GM12891 (cell line): ENCODE measurements at regions not wholly inside any gene's neighbourhood (a gene's known extent, or its start where the extent isn't known, plus 50 kb on each side); places are given as distances from the start of the nearest gene placed in this dataset.

Experiments used
- DNase-seq: peaks from one replicate; pipeline ENCODE4 v3.0.0; 2011; ENCODE audit warnings: low spot score; ENCODE audit not compliant: insufficient read length
- FAIRE-seq: peaks from 2 replicates; lab custom pipeline; 2011; peaks lifted over from hg19 to GRCh38; lab: Jason Lieb, UNC
- PAX5 ChIP-seq: IDR thresholded peaks from 2 replicates; pipeline ENCODE4 v1.6.1; 2011; ENCODE audit warnings: low read length, moderate library complexity, mild to moderate bottlenecking; ENCODE audit not compliant: insufficient read depth, severe bottlenecking
- POLR2A ChIP-seq: IDR thresholded peaks from 2 replicates; pipeline ENCODE4 v1.6.1; 2011; ENCODE audit warnings: low read depth, low read length, control low read depth
- POLR2AphosphoS5 ChIP-seq: IDR thresholded peaks from 2 replicates; pipeline ENCODE4 v1.6.1; 2011; ENCODE audit warnings: low read depth, low read length, control low read depth
- POU2F2 ChIP-seq: IDR thresholded peaks from 2 replicates; pipeline ENCODE4 v1.6.1; 2011; ENCODE audit warnings: low read depth, mild to moderate bottlenecking, control low read depth, low read length, moderate library complexity
- SPI1 ChIP-seq: IDR thresholded peaks from 2 replicates; pipeline ENCODE4 v1.6.1; 2011; ENCODE audit warnings: low read depth, low read length, control low read depth
- TAF1 ChIP-seq: IDR thresholded peaks from 2 replicates; pipeline ENCODE4 v1.6.1; 2011; ENCODE audit warnings: low read depth, low read length, control low read depth

DNA sequence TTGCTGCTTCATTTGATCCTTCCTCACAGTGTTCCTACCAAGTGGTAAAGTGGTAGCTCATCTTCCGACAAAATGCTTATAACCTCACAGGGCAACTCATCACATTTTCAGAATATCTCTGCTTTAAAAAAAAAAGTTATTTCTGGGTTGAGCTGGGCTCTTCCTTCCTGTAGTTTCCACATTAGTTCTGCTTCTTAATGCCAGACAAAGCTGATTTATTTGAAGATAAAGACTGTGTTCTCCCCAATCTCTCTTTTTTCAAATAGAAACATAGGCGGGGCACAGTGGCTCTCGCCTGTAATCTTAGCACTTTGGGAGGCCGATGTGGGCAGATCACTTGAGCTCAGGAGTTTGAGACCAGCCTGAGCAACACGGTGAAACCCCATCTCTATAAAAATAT is 273.1 kb downstream of the ACTL7B start:
- FAIRE-seq, result no peak
- TF ChIP-seq TAF1 (no peak), POU2F2 (no peak), SPI1 (no peak), POLR2A (no peak), POLR2AphosphoS5 (no peak), PAX5 (no peak)
- no peak for DNase-seq

DNA sequence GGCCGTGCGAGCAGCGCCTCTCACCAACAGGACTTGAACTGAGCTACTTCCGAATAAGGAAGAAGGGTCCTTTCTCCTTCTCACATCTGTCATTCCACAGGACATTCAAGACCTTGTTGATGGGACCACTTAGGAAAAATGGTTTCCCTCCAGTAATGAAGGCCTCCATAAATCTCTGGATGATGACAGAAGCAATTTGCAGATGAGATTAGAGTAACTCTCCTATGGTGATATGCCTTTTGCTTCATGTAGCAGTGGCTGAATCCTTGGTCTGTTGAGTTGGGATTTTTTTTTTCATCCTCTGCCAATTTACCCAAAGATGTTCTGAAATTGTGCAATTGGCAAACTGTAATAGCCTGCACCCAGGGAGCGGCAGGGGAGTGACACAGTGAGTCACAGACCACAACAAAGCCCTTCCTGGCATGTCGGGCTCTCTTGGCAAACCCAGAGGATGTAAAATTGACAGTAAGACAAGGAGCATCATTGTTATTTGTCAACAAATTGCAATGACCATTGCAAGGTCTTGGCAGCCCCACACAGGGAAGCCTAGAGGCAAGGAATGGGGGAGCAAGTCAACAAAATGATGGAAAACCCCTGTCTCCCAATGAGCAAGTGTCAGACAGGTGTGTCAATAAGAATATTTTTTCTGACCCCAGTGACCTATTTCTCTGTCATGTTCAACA is 275.9 kb downstream of the ACTL7B start:
- DNase-seq (no peak), FAIRE-seq (no peak)
- no peak for TF ChIP-seq POU2F2
- no peak for TF ChIP-seq POLR2A
- no peak for TF ChIP-seq TAF1
- TF ChIP-seq PAX5, result no peak
- TF ChIP-seq POLR2AphosphoS5, result no peak
- TF ChIP-seq SPI1, result no peak

DNA sequence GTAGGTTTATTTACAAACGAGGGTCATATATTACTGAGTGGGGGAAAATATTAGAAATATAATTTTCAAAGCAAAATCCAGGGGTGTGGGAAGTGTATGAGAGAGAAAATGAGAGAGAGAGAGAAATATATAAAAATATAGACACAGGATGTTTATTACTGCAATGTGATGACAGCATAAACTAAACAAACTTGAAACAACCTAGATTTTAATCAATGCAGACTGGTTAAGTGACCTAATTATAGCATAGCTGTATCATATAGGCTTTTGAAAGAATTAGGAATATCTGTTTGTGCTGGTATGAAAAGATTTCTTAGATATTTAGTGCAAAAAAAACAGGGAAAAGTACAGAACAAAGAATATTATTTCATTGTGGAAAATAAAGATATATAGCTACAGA is 280.5 kb downstream of the ACTL7B start:
- no peak for FAIRE-seq
- DNase-seq, result no peak
- TF ChIP-seq POLR2A (no peak), PAX5 (no peak), SPI1 (no peak), POU2F2 (no peak), TAF1 (no peak), POLR2AphosphoS5 (no peak)

DNA sequence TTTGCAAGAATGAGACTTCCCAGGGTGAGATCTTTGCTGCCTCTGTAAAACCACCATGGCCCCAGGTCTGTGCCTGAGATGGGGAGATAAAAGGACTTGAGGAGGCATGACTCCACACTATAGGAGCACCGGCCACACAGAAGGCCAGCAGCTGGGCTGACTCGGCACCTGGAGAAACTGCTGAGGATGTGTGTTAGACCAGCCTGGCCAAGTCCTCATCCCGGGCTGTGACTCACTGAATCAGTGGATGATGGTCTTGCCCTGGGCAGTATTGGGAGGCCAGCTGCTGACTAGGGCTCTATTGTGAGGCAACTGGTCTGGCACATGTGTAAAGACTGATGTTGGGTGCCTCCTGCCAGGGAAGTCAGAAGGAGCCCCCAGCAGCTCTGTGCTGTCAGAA is 286.2 kb downstream of the ACTL7B start:
- FAIRE-seq (no peak), DNase-seq (no peak)
- TF ChIP-seq SPI1, result no peak
- TF ChIP-seq POLR2AphosphoS5, result no peak
- no peak for TF ChIP-seq POU2F2
- TF ChIP-seq TAF1, result no peak
- no peak for TF ChIP-seq POLR2A
- TF ChIP-seq PAX5, result no peak

DNA sequence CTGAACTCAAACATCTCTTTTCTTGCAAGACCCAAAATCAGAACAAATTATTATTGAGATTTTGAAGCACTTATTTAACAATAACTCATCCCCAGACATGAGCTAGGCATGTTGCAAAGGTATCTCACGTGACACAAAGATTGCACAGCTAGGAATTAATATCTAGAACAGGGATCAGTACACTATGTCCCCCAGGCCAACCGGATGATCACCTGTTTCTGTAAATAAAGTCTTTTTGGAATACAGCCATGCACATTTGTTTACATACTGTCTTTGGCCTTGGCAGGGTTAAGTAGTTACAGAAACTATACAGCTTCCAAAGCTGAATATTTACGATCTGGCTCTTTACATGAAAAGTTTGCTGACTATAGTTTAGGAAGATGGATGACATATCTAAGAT is 287.7 kb downstream of the ACTL7B start:
- no peak for TF ChIP-seq SPI1
- TF ChIP-seq TAF1, result no peak
- TF ChIP-seq PAX5, result no peak
- DNase-seq, result no peak
- no peak for FAIRE-seq

DNA sequence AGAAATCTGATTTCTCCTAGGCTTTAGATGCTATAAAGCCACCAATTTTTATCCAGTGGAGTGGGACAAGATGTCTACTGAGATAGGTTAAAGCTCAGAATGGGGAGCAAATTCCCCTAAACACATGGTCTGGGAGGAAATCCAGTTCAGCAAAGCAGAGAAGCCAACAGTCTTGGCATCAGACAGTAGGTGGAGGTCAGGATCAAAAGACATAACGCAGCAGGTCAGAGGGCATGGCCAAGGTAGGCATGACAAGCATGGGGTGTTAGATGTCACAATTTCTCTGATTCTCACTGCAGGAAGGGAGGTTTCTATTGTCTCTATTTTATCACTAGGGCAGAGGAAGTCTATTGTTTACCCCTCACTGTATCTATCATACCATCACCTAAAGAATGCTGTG is 288.2 kb downstream of the ACTL7B start:
- no peak for FAIRE-seq
- DNase-seq, result no peak
- no peak for TF ChIP-seq PAX5
- no peak for TF ChIP-seq POU2F2
- TF ChIP-seq POLR2AphosphoS5, result no peak
- no peak for TF ChIP-seq TAF1

DNA sequence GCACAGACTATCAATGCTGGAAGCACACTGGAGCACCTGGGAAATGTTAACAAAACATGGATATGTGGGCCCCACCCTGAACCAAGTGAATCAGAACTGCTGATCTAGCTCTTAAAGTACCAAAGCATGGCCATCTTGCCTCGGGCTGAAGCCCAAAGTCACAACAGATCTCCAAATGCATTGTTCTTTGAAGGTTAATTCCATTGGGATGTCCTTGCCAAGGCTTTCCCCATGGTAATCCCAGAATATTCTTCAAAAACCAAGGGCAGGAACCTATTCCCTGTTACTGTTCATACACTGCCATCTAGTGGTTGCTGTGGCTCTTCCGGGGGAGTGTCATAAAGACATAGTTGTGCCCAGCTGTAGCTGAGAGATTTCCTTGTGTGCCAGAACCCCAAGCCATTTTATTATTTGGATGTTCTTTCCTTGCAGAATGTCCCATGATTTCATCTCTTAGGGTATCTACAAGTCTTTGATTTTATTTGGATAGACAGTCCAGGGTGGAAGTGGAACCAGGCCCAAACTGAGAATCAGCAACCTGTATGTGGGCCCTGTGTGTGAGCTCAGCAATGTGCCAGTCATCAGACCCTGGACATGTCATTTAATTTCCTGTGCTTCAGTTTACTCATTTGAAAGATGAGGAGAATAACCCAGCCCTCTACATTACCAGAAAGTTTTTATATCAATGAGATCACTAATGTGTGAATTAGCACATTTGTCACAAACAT is 290.0 kb downstream of the ACTL7B start:
- TF ChIP-seq TAF1, result no peak
- TF ChIP-seq SPI1, result no peak
- no peak for TF ChIP-seq POLR2A
- TF ChIP-seq PAX5, result no peak
- TF ChIP-seq POU2F2, result no peak
- TF ChIP-seq POLR2AphosphoS5, result no peak
- DNase-seq, result peak; percentile 19
- FAIRE-seq, result peak; percentile 31

DNA sequence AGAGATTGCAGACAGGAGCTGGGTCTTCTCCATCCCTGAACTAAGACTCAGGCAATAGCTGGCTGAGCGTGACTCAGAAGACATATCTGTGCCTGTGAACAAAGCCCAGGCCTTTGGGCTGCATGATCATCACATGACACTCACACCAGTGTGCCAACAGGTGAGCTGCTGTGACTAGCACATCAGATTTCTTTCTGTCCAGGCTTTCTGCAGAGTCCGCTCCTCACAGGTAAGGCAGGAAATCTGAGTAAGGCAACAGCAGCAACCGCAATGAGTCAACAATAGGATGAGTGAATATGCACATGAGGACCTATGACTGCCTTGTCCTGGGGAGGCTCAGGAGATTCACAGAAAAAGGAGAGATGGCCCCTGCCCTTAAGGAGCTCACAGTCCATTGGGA is 293.6 kb downstream of the ACTL7B start:
- DNase-seq, result no peak
- FAIRE-seq, result no peak
- TF ChIP-seq POU2F2 (no peak), SPI1 (no peak), POLR2AphosphoS5 (no peak), PAX5 (no peak), POLR2A (no peak), TAF1 (no peak)

DNA sequence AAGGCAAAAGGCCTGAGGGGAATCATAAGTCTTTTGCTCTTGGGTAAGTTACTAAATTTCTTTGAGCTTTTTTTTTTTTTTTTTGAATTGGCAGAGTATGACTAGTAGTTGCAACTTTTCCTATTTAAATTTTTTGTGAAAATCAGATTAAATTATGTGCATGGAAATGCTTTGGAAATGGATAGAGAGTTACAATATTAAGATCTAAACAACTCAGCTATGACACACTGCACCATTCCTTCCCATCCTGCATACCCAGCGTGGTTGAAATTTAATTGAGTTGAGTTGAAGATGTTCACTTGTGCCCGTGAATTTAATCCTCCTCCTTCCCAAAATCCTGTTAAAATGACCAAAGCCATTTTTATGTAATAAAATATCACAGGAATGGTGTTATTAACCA is 296.4 kb downstream of the ACTL7B start:
- TF ChIP-seq PAX5 (no peak), POLR2AphosphoS5 (no peak), SPI1 (no peak), POLR2A (no peak), POU2F2 (no peak), TAF1 (no peak)
- DNase-seq (no peak), FAIRE-seq (no peak)

DNA sequence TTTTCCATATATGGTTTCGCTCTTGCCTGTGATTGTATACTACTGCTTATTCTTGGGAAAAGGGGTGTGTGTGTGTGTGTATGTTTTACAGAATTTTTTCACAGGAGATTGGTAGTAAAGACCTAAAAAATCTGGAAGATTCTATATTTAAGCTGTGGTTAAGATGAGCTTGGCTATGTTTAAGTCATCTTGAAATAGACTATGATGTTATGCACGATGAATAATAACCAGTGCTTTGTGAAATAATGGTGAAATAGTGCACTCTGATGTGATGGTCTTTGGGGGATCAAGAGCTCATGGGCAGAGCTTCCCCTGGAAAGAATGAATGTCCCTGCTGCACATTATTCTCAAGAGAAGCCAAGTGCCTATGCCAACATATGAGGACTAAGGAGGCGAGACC is 301.0 kb downstream of the ACTL7B start:
- FAIRE-seq (no peak), DNase-seq (no peak)
- TF ChIP-seq TAF1 (no peak), POLR2AphosphoS5 (no peak), PAX5 (no peak), POU2F2 (no peak), SPI1 (no peak), POLR2A (no peak)

DNA sequence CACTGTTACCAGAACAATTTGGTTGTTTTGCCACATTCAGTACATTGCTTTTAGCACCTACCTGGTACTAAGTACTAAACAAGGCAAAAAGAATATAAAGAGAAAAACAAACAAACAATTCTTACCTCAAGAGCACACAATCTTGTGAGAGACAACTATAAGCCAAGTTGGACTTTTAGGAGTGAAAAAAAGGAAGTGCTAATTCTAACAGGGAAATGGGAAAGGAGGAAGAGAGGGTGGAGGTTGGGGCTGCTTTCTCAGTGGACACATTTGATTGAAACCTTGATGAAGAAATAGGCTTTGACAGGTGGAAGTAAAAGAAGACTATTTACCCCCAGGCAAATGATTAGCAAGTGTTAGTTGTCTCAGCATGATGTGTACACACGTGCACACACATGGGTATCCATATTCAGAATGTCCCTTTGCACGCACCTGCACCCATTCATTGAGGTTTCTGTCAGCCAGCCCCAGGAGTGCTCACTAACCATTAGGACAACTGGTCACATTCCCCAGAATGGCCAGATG is 302.6 kb downstream of the ACTL7B start:
- FAIRE-seq, result no peak
- TF ChIP-seq POLR2AphosphoS5 (no peak), POU2F2 (no peak), SPI1 (no peak), PAX5 (no peak), TAF1 (no peak), POLR2A (no peak)
- no peak for DNase-seq
